Memory B cell (primary cell): ENCODE measurements at regions not wholly inside any gene's neighbourhood (a gene's known extent, or its start where the extent isn't known, plus 50 kb on each side); places are given as distances from the start of the nearest gene placed in this dataset.
"Not testable (repeated sequence)": the region's sequence is repeated elsewhere in the genome, so short reads cannot be mapped to it uniquely, and the experiment has no call there.

Experiments used
- ATAC-seq: fragments of 150-1000 bp; cut with Tn5 transposase; 2 replicates; pipeline ENCODE4 v1.10.0; 2021; ENCODE audit warnings: low read depth, mild to moderate bottlenecking, moderate library complexity
- DNase-seq, 2 donors: peaks; one replicate each; pipeline ENCODE4 v3.0.0; 2022; ENCODE audit warnings: low spot score in 2 of 2
- H3K27ac Mint-ChIP-seq: one replicate; pipeline ENCODE4 v1.8.0; 2022; ENCODE audit warnings: mild to moderate bottlenecking, moderate library complexity, mixed read lengths
- H3K27me3 Mint-ChIP-seq: one replicate; pipeline ENCODE4 v1.8.0; 2022; ENCODE audit warnings: mixed read lengths
- H3K36me3 Mint-ChIP-seq: one replicate; pipeline ENCODE4 v1.8.0; 2022; ENCODE audit warnings: mild to moderate bottlenecking, mixed read lengths
- H3K4me1 Mint-ChIP-seq: one replicate; pipeline ENCODE4 v1.8.0; 2022; ENCODE audit warnings: mixed read lengths
- H3K4me3 Mint-ChIP-seq: one replicate; pipeline ENCODE4 v1.8.0; 2022; ENCODE audit warnings: mild to moderate bottlenecking, moderate library complexity, mixed read lengths
- H3K9me3 Mint-ChIP-seq: one replicate; pipeline ENCODE4 v1.8.0; 2022; ENCODE audit warnings: mixed read lengths

GRCh38 chr2:62321380-62322289 is 125.7 kb downstream of the B3GNT2 start:
- Mint-ChIP-seq H3K27me3 (no peaks in the 10 kb centered on the region), H3K4me1 (peaks cover 16% of the 10 kb centered on the region), H3K36me3 (peaks cover 2% of the 10 kb centered on the region), H3K4me3 (no peak overlapping the region), H3K9me3 (peaks cover 9% of the 10 kb centered on the region), H3K27ac (peak overlapping the region; percentile 31)
- ATAC-seq (no peak), DNase-seq (no peak)

GRCh38 chr2:62320657-62321357 is 124.9 kb downstream of the B3GNT2 start:
- H3K9me3 Mint-ChIP-seq, result peaks cover 9% of the 10 kb centered on the region
- no peak overlapping the region for H3K4me3 Mint-ChIP-seq
- no peaks in the 10 kb centered on the region for H3K27me3 Mint-ChIP-seq
- H3K36me3 Mint-ChIP-seq, result no peaks in the 10 kb centered on the region
- H3K4me1 Mint-ChIP-seq, result peaks cover 16% of the 10 kb centered on the region
- H3K27ac Mint-ChIP-seq, result peak overlapping the region; percentile 31
- DNase-seq (no peak), ATAC-seq (no peak)

GRCh38 chr2:62320137-62320536 is 124.2 kb downstream of the B3GNT2 start:
- not testable (repeated sequence) for ATAC-seq, H3K36me3 Mint-ChIP-seq, H3K27ac Mint-ChIP-seq, DNase-seq, H3K9me3 Mint-ChIP-seq, H3K4me3 Mint-ChIP-seq, H3K27me3 Mint-ChIP-seq
- peaks cover 19% of the 10 kb centered on the region for H3K4me1 Mint-ChIP-seq

GRCh38 chr2:62319070-62319469 is 123.2 kb downstream of the B3GNT2 start:
- Mint-ChIP-seq H3K27me3 (no peaks in the 10 kb centered on the region), H3K4me3 (no peak overlapping the region), H3K27ac (peak overlapping the region; percentile 39), H3K9me3 (peaks cover 1% of the 10 kb centered on the region), H3K4me1 (peaks cover 22% of the 10 kb centered on the region), H3K36me3 (no peaks in the 10 kb centered on the region)
- ATAC-seq, result no peak
- DNase-seq, result no peak

GRCh38 chr2:62315476-62315875 is 119.6 kb downstream of the B3GNT2 start:
- Mint-ChIP-seq H3K27ac (no peak overlapping the region), H3K4me1 (peaks cover 28% of the 10 kb centered on the region), H3K9me3 (no peaks in the 10 kb centered on the region), H3K27me3 (no peaks in the 10 kb centered on the region), H3K36me3 (no peaks in the 10 kb centered on the region), H3K4me3 (no peak overlapping the region)
- no peak for ATAC-seq
- no peak for DNase-seq

- Mint-ChIP-seq H3K9me3 (no peaks in the 10 kb centered on the region), H3K4me1 (peaks cover 36% of the 10 kb centered on the region), H3K36me3 (no peaks in the 10 kb centered on the region), H3K27me3 (no peaks in the 10 kb centered on the region), H3K27ac (peak overlapping the region; percentile 82), H3K4me3 (peak overlapping the region; percentile 70)
- DNase-seq, result no peak
- no peak for ATAC-seq
These were observed 118.4 kb downstream of the B3GNT2 start for GRCh38 chr2:62314291-62314690.

GRCh38 chr2:62313449-62314227 is 117.7 kb downstream of the B3GNT2 start:
- H3K4me3 Mint-ChIP-seq, result peak overlapping the region; percentile 70
- H3K27me3 Mint-ChIP-seq, result no peaks in the 10 kb centered on the region
- ATAC-seq, result peak; percentile 99
- H3K27ac Mint-ChIP-seq, result peak overlapping the region; percentile 82
- peaks cover 36% of the 10 kb centered on the region for H3K4me1 Mint-ChIP-seq
- H3K9me3 Mint-ChIP-seq, result no peaks in the 10 kb centered on the region
- DNase-seq, result peak in 1 of 2 donors; percentile 49
- no peaks in the 10 kb centered on the region for H3K36me3 Mint-ChIP-seq

GRCh38 chr2:62309465-62310091 is 113.7 kb downstream of the B3GNT2 start:
- ATAC-seq (no peak), DNase-seq (no peak)
- Mint-ChIP-seq H3K36me3 (no peaks in the 10 kb centered on the region), H3K9me3 (no peaks in the 10 kb centered on the region), H3K4me3 (peak overlapping the region; percentile 77), H3K27ac (peak overlapping the region; percentile 25), H3K4me1 (peaks cover 54% of the 10 kb centered on the region), H3K27me3 (no peaks in the 10 kb centered on the region)

GRCh38 chr2:62309081-62309464 is 113.2 kb downstream of the B3GNT2 start:
- peak overlapping the region; percentile 25 for H3K27ac Mint-ChIP-seq
- H3K4me3 Mint-ChIP-seq, result no peak overlapping the region
- H3K27me3 Mint-ChIP-seq, result no peaks in the 10 kb centered on the region

GRCh38 chr2:62307469-62308389 is 111.8 kb downstream of the B3GNT2 start:
- Mint-ChIP-seq H3K27me3 (no peaks in the 10 kb centered on the region), H3K27ac (peak overlapping the region; percentile 70), H3K4me3 (peak overlapping the region; percentile 11), H3K9me3 (no peaks in the 10 kb centered on the region), H3K36me3 (no peaks in the 10 kb centered on the region), H3K4me1 (peaks cover 57% of the 10 kb centered on the region)
- DNase-seq (no peak), ATAC-seq (no peak)

More at GRCh38 chr2:62309081-62309464, 113.2 kb downstream of the B3GNT2 start:
- no peak for DNase-seq
- no peaks in the 10 kb centered on the region for H3K9me3 Mint-ChIP-seq
- no peaks in the 10 kb centered on the region for H3K36me3 Mint-ChIP-seq
- no peak for ATAC-seq
- peaks cover 54% of the 10 kb centered on the region for H3K4me1 Mint-ChIP-seq

GRCh38 chr2:62306751-62307468 is 111.0 kb downstream of the B3GNT2 start:
- H3K27me3 Mint-ChIP-seq, result no peaks in the 10 kb centered on the region
- no peak for DNase-seq

GRCh38 chr2:62305421-62306176 is 109.7 kb downstream of the B3GNT2 start:
- no peaks in the 10 kb centered on the region for H3K27me3 Mint-ChIP-seq
- DNase-seq (no peak), ATAC-seq (no peak)
- no peak overlapping the region for H3K4me3 Mint-ChIP-seq
- H3K4me1 Mint-ChIP-seq, result peaks cover 59% of the 10 kb centered on the region
- peak overlapping the region; percentile 69 for H3K27ac Mint-ChIP-seq
- H3K9me3 Mint-ChIP-seq, result no peaks in the 10 kb centered on the region
- no peaks in the 10 kb centered on the region for H3K36me3 Mint-ChIP-seq

More at GRCh38 chr2:62306751-62307468, 111.0 kb downstream of the B3GNT2 start:
- Mint-ChIP-seq H3K4me3 (peak overlapping the region; percentile 11), H3K27ac (peak overlapping the region; percentile 70), H3K4me1 (peaks cover 64% of the 10 kb centered on the region), H3K36me3 (no peaks in the 10 kb centered on the region), H3K9me3 (no peaks in the 10 kb centered on the region)
- ATAC-seq, result peak; percentile 69
